ENCODE measurements at regions not wholly inside any gene's neighbourhood (a gene's known extent, or its start where the extent isn't known, plus 50 kb on each side); places are given as distances from the start of the nearest gene placed in this dataset.
"Not testable (repeated sequence)": the region's sequence is repeated elsewhere in the genome, so short reads cannot be mapped to it uniquely, and the experiment has no call there.

GRCh38 chr16:29173371-29174305 lies 188.8 kb downstream of the LAT start:
- POLR2A ChIA-PET; H3K27ac ChIP-seq (ENCODE audit: insufficient read depth in 1 of 2, low read depth in 1 of 2, low read length in 2 of 2, poor library complexity in 1 of 2, severe bottlenecking in 2 of 2); H3K9me3 ChIP-seq (ENCODE audit: control extremely low read depth in 1 of 5, control insufficient read depth in 4 of 5, insufficient read depth in 2 of 5, low read depth in 1 of 5, low read length in 4 of 5); H3K4me3 ChIP-seq (ENCODE audit: control insufficient read depth in 1 of 7, extremely low read depth in 1 of 7, insufficient read depth in 4 of 7, low read depth in 2 of 7, low read length in 6 of 7); H3K4me1 ChIP-seq (ENCODE audit: control extremely low read depth in 1 of 4, control insufficient read depth in 4 of 4, insufficient read depth in 4 of 4, low read length in 3 of 4); H3K27me3 ChIP-seq (replicated peaks in 2 of 5; ENCODE audit: control insufficient read depth in 4 of 5, insufficient read depth in 5 of 5, low read length in 4 of 5); CTCF ChIA-PET; DNase-seq: not testable (repeated sequence)
- peaks cover 2 to 29% (median 5%) of the 10 kb centered on the region in 4 experiments for H3K36me3 ChIP-seq (ENCODE audit: control insufficient read depth in 4 of 4, insufficient read depth in 4 of 4, low read length in 3 of 4)
- 100% methylated on average over 7 of the region's 16 CpGs for WGBS (ENCODE audit: insufficient coverage)

- DNase-seq; H3K27me3 ChIP-seq (replicated peaks in 2 of 5; ENCODE audit: control insufficient read depth in 4 of 5, insufficient read depth in 5 of 5, low read length in 4 of 5); H3K27ac ChIP-seq (ENCODE audit: insufficient read depth in 1 of 2, low read depth in 1 of 2, low read length in 2 of 2, poor library complexity in 1 of 2, severe bottlenecking in 2 of 2); H3K4me1 ChIP-seq (ENCODE audit: control extremely low read depth in 1 of 4, control insufficient read depth in 4 of 4, insufficient read depth in 4 of 4, low read length in 3 of 4); H3K9me3 ChIP-seq (ENCODE audit: control extremely low read depth in 1 of 5, control insufficient read depth in 4 of 5, insufficient read depth in 2 of 5, low read depth in 1 of 5, low read length in 4 of 5); H3K4me3 ChIP-seq (ENCODE audit: control insufficient read depth in 1 of 7, extremely low read depth in 1 of 7, insufficient read depth in 4 of 7, low read depth in 2 of 7, low read length in 6 of 7); CTCF ChIA-PET; POLR2A ChIA-PET: not testable (repeated sequence)
- 100% methylated on average over 7 of the region's 7 CpGs for WGBS (ENCODE audit: insufficient coverage)
- H3K36me3 ChIP-seq (ENCODE audit: control insufficient read depth in 4 of 4, insufficient read depth in 4 of 4, low read length in 3 of 4): peaks cover 2 to 29% (median 5%) of the 10 kb centered on the region in 4 experiments
These were observed 187.4 kb downstream of the LAT start for GRCh38 chr16:29172098-29172724.

DNA sequence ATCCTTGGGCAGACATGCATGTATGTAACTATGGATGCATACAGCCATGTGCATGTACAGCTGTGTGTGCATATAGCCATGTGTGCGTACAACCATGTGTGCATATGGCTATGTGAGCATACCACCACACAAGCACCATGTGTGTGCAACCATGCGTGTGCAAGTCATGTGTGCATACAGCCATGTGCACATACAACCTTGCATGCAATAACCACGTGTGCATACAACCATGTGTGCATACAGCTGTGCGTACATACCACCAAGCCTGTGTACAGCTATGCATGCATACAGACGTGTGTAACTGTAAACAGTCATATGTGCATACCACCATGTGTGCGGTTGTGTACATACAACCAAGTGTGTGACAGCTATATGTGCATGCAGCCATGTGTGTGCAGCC lies 186.4 kb downstream of the LAT start:
- H3K4me1 ChIP-seq (ENCODE audit: control extremely low read depth in 1 of 4, control insufficient read depth in 4 of 4, insufficient read depth in 4 of 4, low read length in 3 of 4); H3K9me3 ChIP-seq (ENCODE audit: control extremely low read depth in 1 of 5, control insufficient read depth in 4 of 5, insufficient read depth in 2 of 5, low read depth in 1 of 5, low read length in 4 of 5); H3K4me3 ChIP-seq (ENCODE audit: control insufficient read depth in 1 of 7, extremely low read depth in 1 of 7, insufficient read depth in 4 of 7, low read depth in 2 of 7, low read length in 6 of 7); H3K27ac ChIP-seq (ENCODE audit: insufficient read depth in 1 of 2, low read depth in 1 of 2, low read length in 2 of 2, poor library complexity in 1 of 2, severe bottlenecking in 2 of 2); H3K27me3 ChIP-seq (replicated peaks in 2 of 5; ENCODE audit: control insufficient read depth in 4 of 5, insufficient read depth in 5 of 5, low read length in 4 of 5); POLR2A ChIA-PET; DNase-seq; CTCF ChIA-PET: not testable (repeated sequence)
- WGBS (ENCODE audit: insufficient coverage): 98% methylated on average over 5 of the region's 6 CpGs
- H3K36me3 ChIP-seq (ENCODE audit: control insufficient read depth in 4 of 4, insufficient read depth in 4 of 4, low read length in 3 of 4): peaks cover 2 to 28% (median 5%) of the 10 kb centered on the region in 4 experiments

DNA sequence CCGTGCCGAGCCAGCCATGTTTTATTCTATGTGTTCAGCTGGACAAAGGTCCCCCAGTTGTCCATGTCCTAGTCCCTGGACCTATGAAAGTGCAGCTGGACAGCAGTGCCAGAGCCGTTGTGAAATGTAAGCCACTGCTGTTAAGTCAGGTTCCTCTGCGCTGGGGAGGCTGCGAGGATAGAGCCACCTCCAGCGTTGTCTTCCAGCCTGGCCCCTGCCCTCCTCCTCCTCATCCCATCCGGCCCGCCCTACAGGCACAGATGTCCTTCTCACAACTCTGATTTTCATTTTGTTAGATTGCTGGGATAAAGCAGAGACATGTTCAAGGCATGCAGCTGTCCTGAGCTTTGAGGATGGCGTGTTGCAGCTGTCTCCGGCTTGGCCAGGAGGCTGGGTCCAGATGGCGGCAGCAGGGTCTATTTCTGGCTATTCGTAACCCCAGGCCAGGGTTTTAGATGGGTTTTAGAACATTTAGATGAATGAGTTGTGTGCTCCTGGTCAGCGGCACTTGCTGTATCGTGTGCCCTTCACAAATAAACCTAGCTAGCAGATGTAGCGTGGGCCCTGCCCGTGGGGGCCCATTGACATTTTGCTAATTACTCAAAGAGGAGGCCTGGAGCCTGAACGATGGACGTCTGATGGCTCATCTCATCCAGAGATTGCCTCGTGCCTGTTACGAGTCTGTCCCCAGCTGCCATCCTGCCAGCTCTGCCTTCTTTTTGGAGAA lies 185.7 kb downstream of the LAT start:
- H3K4me3 ChIP-seq (ENCODE audit: control insufficient read depth in 1 of 7, extremely low read depth in 1 of 7, insufficient read depth in 4 of 7, low read depth in 2 of 7, low read length in 6 of 7); H3K27ac ChIP-seq (ENCODE audit: insufficient read depth in 1 of 2, low read depth in 1 of 2, low read length in 2 of 2, poor library complexity in 1 of 2, severe bottlenecking in 2 of 2); POLR2A ChIA-PET; DNase-seq; H3K4me1 ChIP-seq (ENCODE audit: control extremely low read depth in 1 of 4, control insufficient read depth in 4 of 4, insufficient read depth in 4 of 4, low read length in 3 of 4); CTCF ChIA-PET; H3K27me3 ChIP-seq (replicated peaks in 2 of 5; ENCODE audit: control insufficient read depth in 4 of 5, insufficient read depth in 5 of 5, low read length in 4 of 5); H3K9me3 ChIP-seq (ENCODE audit: control extremely low read depth in 1 of 5, control insufficient read depth in 4 of 5, insufficient read depth in 2 of 5, low read depth in 1 of 5, low read length in 4 of 5): not testable (repeated sequence)
- WGBS (ENCODE audit: insufficient coverage): 98% methylated on average over 12 of the region's 20 CpGs
- peaks cover 2 to 22% (median 7%) of the 10 kb centered on the region in 4 experiments for H3K36me3 ChIP-seq (ENCODE audit: control insufficient read depth in 4 of 4, insufficient read depth in 4 of 4, low read length in 3 of 4)

GRCh38 chr16:29169295-29169994 lies 184.6 kb downstream of the LAT start:
- POLR2A ChIA-PET; DNase-seq; H3K4me3 ChIP-seq (ENCODE audit: control insufficient read depth in 1 of 7, extremely low read depth in 1 of 7, insufficient read depth in 4 of 7, low read depth in 2 of 7, low read length in 6 of 7); H3K9me3 ChIP-seq (ENCODE audit: control extremely low read depth in 1 of 5, control insufficient read depth in 4 of 5, insufficient read depth in 2 of 5, low read depth in 1 of 5, low read length in 4 of 5); H3K4me1 ChIP-seq (ENCODE audit: control extremely low read depth in 1 of 4, control insufficient read depth in 4 of 4, insufficient read depth in 4 of 4, low read length in 3 of 4); H3K27me3 ChIP-seq (replicated peaks in 2 of 5; ENCODE audit: control insufficient read depth in 4 of 5, insufficient read depth in 5 of 5, low read length in 4 of 5); CTCF ChIA-PET; H3K27ac ChIP-seq (ENCODE audit: insufficient read depth in 1 of 2, low read depth in 1 of 2, low read length in 2 of 2, poor library complexity in 1 of 2, severe bottlenecking in 2 of 2): not testable (repeated sequence)
- 99% methylated on average over 9 of the region's 16 CpGs for WGBS (ENCODE audit: insufficient coverage)
- peaks cover 2 to 21% (median 7%) of the 10 kb centered on the region in 4 experiments for H3K36me3 ChIP-seq (ENCODE audit: control insufficient read depth in 4 of 4, insufficient read depth in 4 of 4, low read length in 3 of 4)

DNA sequence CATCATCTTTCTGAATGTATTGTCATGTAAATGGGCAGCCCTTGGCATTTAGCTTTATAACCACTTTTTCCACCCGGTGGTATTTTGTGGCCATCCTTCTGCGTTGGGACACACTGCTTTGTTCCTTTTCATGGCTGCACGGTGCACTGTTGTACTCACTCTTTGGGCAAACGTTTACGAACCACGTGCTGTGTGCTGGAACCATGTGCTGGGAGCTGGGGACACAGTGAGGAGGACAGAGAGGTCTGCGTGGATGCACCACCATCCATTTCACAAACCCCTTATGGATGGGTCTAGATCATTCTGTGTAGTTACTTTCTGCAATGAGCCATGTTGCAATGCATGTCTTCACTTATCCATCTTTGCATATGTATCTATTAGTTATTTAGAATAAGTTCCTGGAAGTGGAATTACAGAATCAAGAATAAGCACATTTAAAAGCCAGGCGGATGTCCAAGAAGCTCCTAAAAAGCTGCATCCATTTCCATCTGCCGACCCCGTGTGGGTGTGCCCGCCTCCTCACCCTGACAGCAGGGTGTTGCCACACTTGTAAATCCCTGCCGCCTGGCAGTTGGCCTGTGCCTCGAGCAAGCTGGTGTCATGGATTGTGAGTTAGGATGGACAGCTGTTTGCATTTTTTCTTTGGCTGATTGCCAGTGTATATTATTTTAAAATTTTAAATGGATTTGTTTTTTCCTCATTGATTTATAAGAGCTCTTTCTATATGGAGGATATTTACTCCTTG lies 183.8 kb downstream of the LAT start:
- H3K4me1 ChIP-seq (ENCODE audit: control extremely low read depth in 1 of 4, control insufficient read depth in 4 of 4, insufficient read depth in 4 of 4, low read length in 3 of 4); H3K4me3 ChIP-seq (ENCODE audit: control insufficient read depth in 1 of 7, extremely low read depth in 1 of 7, insufficient read depth in 4 of 7, low read depth in 2 of 7, low read length in 6 of 7); POLR2A ChIA-PET; CTCF ChIA-PET; H3K27me3 ChIP-seq (replicated peaks in 2 of 5; ENCODE audit: control insufficient read depth in 4 of 5, insufficient read depth in 5 of 5, low read length in 4 of 5); H3K9me3 ChIP-seq (ENCODE audit: control extremely low read depth in 1 of 5, control insufficient read depth in 4 of 5, insufficient read depth in 2 of 5, low read depth in 1 of 5, low read length in 4 of 5); DNase-seq; H3K27ac ChIP-seq (ENCODE audit: insufficient read depth in 1 of 2, low read depth in 1 of 2, low read length in 2 of 2, poor library complexity in 1 of 2, severe bottlenecking in 2 of 2): not testable (repeated sequence)
- 100% methylated on average over 9 of the region's 13 CpGs for WGBS (ENCODE audit: insufficient coverage)
- peaks cover 2 to 21% (median 7%) of the 10 kb centered on the region in 4 experiments for H3K36me3 ChIP-seq (ENCODE audit: control insufficient read depth in 4 of 4, insufficient read depth in 4 of 4, low read length in 3 of 4)

Measured in common myeloid progenitor, CD34-positive (primary cell).